BJ (cell line): ENCODE measurements at regions not wholly inside any gene's neighbourhood (a gene's known extent, or its start where the extent isn't known, plus 50 kb on each side); places are given as distances from the start of the nearest gene placed in this dataset.

Source experiments
- CTCF ChIA-PET: fragments of 350-600 bp; formaldehyde crosslinking; extraction: SDS; loops from one replicate; lab custom pipeline; 2021; ENCODE audit warnings: antibody characterized with exemption, inconsistent platforms; lab: Yijun Ruan, JAX
- POLR2A ChIA-PET: fragments of 300-600 bp; sonication (Branson Sonifier 250); formaldehyde crosslinking; extraction: SDS; loops from one replicate; lab custom pipeline; 2021; ENCODE audit warnings: antibody characterized with exemption; lab: Charles Lee
- DNase-seq: peaks from one replicate; pipeline ENCODE4 v3.0.0-alpha.2; 2011; ENCODE audit warnings: low read depth
- H3K27me3 ChIP-seq: 2 replicates; pipeline ENCODE4 v1.6.0; 2011; ENCODE audit warnings: low read length; ENCODE audit not compliant: control insufficient read depth, insufficient read depth
- H3K36me3 ChIP-seq: 2 replicates; pipeline ENCODE4 v1.5.1; 2011; ENCODE audit warnings: low read length; ENCODE audit not compliant: control insufficient read depth, insufficient read depth
- H3K4me3 ChIP-seq: 2 replicates; pipeline ENCODE4 v1.5.1; 2011; ENCODE audit warnings: low read depth, mild to moderate bottlenecking, control low read depth, low read length
- CTCF ChIP-seq: IDR thresholded peaks from 2 replicates; pipeline ENCODE4 v1.5.1; 2011; ENCODE audit warnings: low read depth, mild to moderate bottlenecking, control low read depth, inconsistent platforms, low read length, moderate library complexity; ENCODE audit not compliant: insufficient read depth

- POLR2A ChIA-PET: no interaction called here
- Histone ChIP-seq H3K27me3 (no peaks in the 10 kb centered on the region), H3K4me3 (no peak overlapping the region), H3K36me3 (no peaks in the 10 kb centered on the region)
- CTCF ChIA-PET: interaction anchor here (1.2 kb wide), 1 partner anchor 11 kb away, joined by 3 read pairs; no protein-coding TSS in a partner anchor
- TF ChIP-seq CTCF: no peak
- DNase-seq: no peak
Measured at GRCh38 chr9:636931-637591, 204.4 kb upstream of the DMRT1 start.

- Histone ChIP-seq H3K27me3 (no peaks in the 10 kb centered on the region), H3K36me3 (no peaks in the 10 kb centered on the region), H3K4me3 (no peak overlapping the region)
- ChIA-PET POLR2A (no interaction called here), CTCF (interaction anchor here (1.2 kb wide), 1 partner anchor 12 kb away, joined by 3 read pairs; no protein-coding TSS in a partner anchor)
- TF ChIP-seq CTCF: no peak
- no peak for DNase-seq
Measured at GRCh38 chr9:638152-638551, 203.3 kb upstream of the DMRT1 start.

GRCh38 chr9:642014-642413 lies 199.5 kb upstream of the DMRT1 start:
- TF ChIP-seq CTCF: no peak
- no peaks in the 10 kb centered on the region for H3K36me3 ChIP-seq
- no peaks in the 10 kb centered on the region for H3K27me3 ChIP-seq
- no peak overlapping the region for H3K4me3 ChIP-seq
- CTCF ChIA-PET: interaction anchor here (0.6 kb wide), 1 partner anchor 17 kb away, joined by 3 read pairs; no protein-coding TSS in a partner anchor
- no peak for DNase-seq
- POLR2A ChIA-PET: no interaction called here

GRCh38 chr9:643966-644365 lies 197.5 kb upstream of the DMRT1 start:
- POLR2A ChIA-PET: no interaction called here
- no peaks in the 10 kb centered on the region for H3K36me3 ChIP-seq
- no peak overlapping the region for H3K4me3 ChIP-seq
- no peak for TF ChIP-seq CTCF
- DNase-seq: no peak
- no peaks in the 10 kb centered on the region for H3K27me3 ChIP-seq
- CTCF ChIA-PET: no interaction called here

GRCh38 chr9:647522-647921 lies 194.0 kb upstream of the DMRT1 start:
- CTCF ChIA-PET: no interaction called here
- H3K4me3 ChIP-seq: no peak overlapping the region
- POLR2A ChIA-PET: no interaction called here
- no peak for DNase-seq
- no peaks in the 10 kb centered on the region for H3K27me3 ChIP-seq
- H3K36me3 ChIP-seq: no peaks in the 10 kb centered on the region
- TF ChIP-seq CTCF: no peak
